Stimulated activated CD4-positive, alpha-beta T cell treated with anti-CD3 and anti-CD28 coated beads, TNF-alpha, amount 100 ng/mL, for 1 hour (primary cell): ENCODE measurements at regions not wholly inside any gene's neighbourhood (a gene's known extent, or its start where the extent isn't known, plus 50 kb on each side); places are given as distances from the start of the nearest gene placed in this dataset.

ENCODE experiments used
- DNase-seq, 3 donors: peaks; one replicate each; pipeline ENCODE4 v3.0.0-alpha.2; 2020; ENCODE audit warnings: low read depth in 3 of 3, low spot score in 1 of 3

- no peak for DNase-seq
Measured at GRCh38 chr2:120401275-120402066, 55.5 kb downstream of the INHBB start.

- DNase-seq, result no peak
Measured at GRCh38 chr2:120402067-120402433, 56.1 kb downstream of the INHBB start.

GRCh38 chr2:120402508-120402907 lies 56.6 kb downstream of the INHBB start:
- DNase-seq, result no peak

- no peak for DNase-seq
Measured at GRCh38 chr2:120403261-120403660, 57.3 kb downstream of the INHBB start.

- no peak for DNase-seq
Measured at GRCh38 chr2:120403676-120404075, 57.7 kb downstream of the INHBB start.

GRCh38 chr2:120404274-120404673 lies 58.3 kb downstream of the INHBB start:
- no peak for DNase-seq

GRCh38 chr2:120404941-120405758 lies 59.2 kb downstream of the INHBB start:
- DNase-seq, result no peak

- no peak for DNase-seq
Measured at GRCh38 chr2:120405759-120406099, 59.8 kb downstream of the INHBB start.

- DNase-seq, result no peak
Measured at GRCh38 chr2:120406566-120406965, 60.6 kb downstream of the INHBB start.

- no peak for DNase-seq
Measured at GRCh38 chr2:120410487-120410886, 64.6 kb downstream of the INHBB start.

GRCh38 chr2:120415060-120415459 lies 69.1 kb downstream of the INHBB start:
- no peak for DNase-seq

GRCh38 chr2:120415728-120416509 lies 70.0 kb downstream of the INHBB start:
- no peak for DNase-seq

GRCh38 chr2:120418174-120418787 lies 72.3 kb downstream of the INHBB start:
- DNase-seq, result no peak

GRCh38 chr2:120419073-120419472 lies 73.1 kb downstream of the INHBB start:
- DNase-seq, result no peak

GRCh38 chr2:120419955-120420354 lies 74.0 kb downstream of the INHBB start:
- DNase-seq, result no peak

- DNase-seq, result no peak
Measured at GRCh38 chr2:120421126-120421829, 75.3 kb downstream of the INHBB start.

GRCh38 chr2:120421830-120422175 lies 75.9 kb downstream of the INHBB start:
- no peak for DNase-seq

- DNase-seq, result no peak
Measured at GRCh38 chr2:120422465-120423160, 76.7 kb downstream of the INHBB start.

GRCh38 chr2:120423167-120423943 lies 77.4 kb downstream of the INHBB start:
- DNase-seq, result no peak
